ENCODE measurements at regions not wholly inside any gene's neighbourhood (a gene's known extent, or its start where the extent isn't known, plus 50 kb on each side); places are given as distances from the start of the nearest gene placed in this dataset.

DNA sequence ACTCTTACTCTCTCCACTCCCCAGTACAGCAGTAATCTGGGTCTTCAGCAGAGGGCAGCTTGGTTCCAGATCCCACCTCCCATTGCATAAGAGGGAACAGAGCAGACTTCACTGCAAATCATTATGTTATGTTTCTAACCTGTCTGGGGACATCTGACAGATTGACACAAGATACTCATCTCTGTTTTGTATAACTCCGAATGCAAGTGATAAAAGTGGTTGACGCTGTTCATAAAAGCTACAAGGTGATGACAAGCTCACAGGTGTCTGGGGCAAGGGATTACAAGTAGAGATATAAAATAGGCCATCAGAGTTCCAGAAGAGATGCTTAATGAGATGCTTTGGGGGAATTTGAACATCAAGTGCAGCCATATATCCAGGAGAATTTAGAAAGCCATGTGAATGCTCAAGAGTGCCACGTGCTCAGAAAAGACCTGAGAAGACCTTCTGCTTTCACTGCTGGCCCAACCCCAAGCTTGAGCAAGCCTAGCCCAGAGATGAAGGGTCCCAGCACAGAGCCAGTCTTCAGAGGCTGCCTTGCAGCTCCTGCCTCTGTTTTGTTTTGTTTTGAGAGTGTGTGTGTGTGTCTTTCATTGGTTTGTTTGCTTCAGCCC lies 80.6 kb downstream of the VSTM2A start:
- DNase-seq, result no peak
